Uterus (tissue), 2 donors: ENCODE measurements at regions not wholly inside any gene's neighbourhood (a gene's known extent, or its start where the extent isn't known, plus 50 kb on each side); places are given as distances from the start of the nearest gene placed in this dataset.

Experiments
- POLR2A ChIP-seq, 2 donors: fragments of 450-650 bp; IDR thresholded peaks; one replicate each; pipeline ENCODE4 v1.6.1; 2016; ENCODE audit warnings: antibody characterized with exemption in 2 of 2, mild to moderate bottlenecking in 1 of 2, moderate library complexity in 1 of 2
- TF ChIP-seq, protein P1 (sequence below), 4 experiments: fragments of 200-600 bp in 2 of 4; fragments of 450-650 bp in 2 of 4; sonication (generic) in 2 of 4; IDR thresholded peaks; one replicate each; pipeline ENCODE4 v1.5.1; 2016 to 2019; ENCODE audit warnings: antibody characterized with exemption in 4 of 4, mild to moderate bottlenecking in 2 of 4, moderate library complexity in 1 of 4

GRCh38 chr2:38212312-38212711, 136.4 kb upstream of the CYP1B1 start:
- TF ChIP-seq, protein P1, sequence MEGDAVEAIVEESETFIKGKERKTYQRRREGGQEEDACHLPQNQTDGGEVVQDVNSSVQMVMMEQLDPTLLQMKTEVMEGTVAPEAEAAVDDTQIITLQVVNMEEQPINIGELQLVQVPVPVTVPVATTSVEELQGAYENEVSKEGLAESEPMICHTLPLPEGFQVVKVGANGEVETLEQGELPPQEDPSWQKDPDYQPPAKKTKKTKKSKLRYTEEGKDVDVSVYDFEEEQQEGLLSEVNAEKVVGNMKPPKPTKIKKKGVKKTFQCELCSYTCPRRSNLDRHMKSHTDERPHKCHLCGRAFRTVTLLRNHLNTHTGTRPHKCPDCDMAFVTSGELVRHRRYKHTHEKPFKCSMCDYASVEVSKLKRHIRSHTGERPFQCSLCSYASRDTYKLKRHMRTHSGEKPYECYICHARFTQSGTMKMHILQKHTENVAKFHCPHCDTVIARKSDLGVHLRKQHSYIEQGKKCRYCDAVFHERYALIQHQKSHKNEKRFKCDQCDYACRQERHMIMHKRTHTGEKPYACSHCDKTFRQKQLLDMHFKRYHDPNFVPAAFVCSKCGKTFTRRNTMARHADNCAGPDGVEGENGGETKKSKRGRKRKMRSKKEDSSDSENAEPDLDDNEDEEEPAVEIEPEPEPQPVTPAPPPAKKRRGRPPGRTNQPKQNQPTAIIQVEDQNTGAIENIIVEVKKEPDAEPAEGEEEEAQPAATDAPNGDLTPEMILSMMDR (IDR thresholded peaks at IDR 0.05): no peak
- no peak for TF ChIP-seq POLR2A (IDR thresholded peaks at IDR 0.05)
